Thoracic aorta (tissue), 2 donors: ENCODE measurements at regions not wholly inside any gene's neighbourhood (a gene's known extent, or its start where the extent isn't known, plus 50 kb on each side); places are given as distances from the start of the nearest gene placed in this dataset.
"Not testable (repeated sequence)": the region's sequence is repeated elsewhere in the genome, so short reads cannot be mapped to it uniquely, and the experiment has no call there.

Source experiments
- ATAC-seq: fragments of 150-250 bp; one replicate; pipeline ENCODE4 v1.8.0; 2017; ENCODE audit warnings: low read depth; ENCODE audit not compliant: insufficient number of reproducible peaks, low FRiP score
- DNase-seq: peaks from one replicate; pipeline ENCODE4 v3.0.0-alpha.2; 2020; ENCODE audit warnings: low spot score
- H3K27ac ChIP-seq, 2 donors: fragments of 200-600 bp; sonication (generic); 1 replicate in 1 of 2; 2 replicates in 1 of 2; pipeline ENCODE4 v1.5.1; 2016; ENCODE audit warnings: mild to moderate bottlenecking in 2 of 2, moderate library complexity in 2 of 2
- H3K27me3 ChIP-seq: fragments of 200-600 bp; sonication (generic); replicated peaks from 2 replicates; pipeline ENCODE4 v1.6.0; 2016; ENCODE audit warnings: mild to moderate bottlenecking; ENCODE audit not compliant: insufficient read depth
- H3K36me3 ChIP-seq: fragments of 200-600 bp; sonication (generic); one replicate; pipeline ENCODE4 v1.5.1; 2016
- H3K4me1 ChIP-seq, 2 donors: fragments of 200-600 bp; sonication (generic); 1 replicate in 1 of 2; 2 replicates in 1 of 2; pipeline versions ENCODE4 v1.5.1 to v1.6.0; 2016; ENCODE audit warnings: low read depth in 2 of 2, mild to moderate bottlenecking in 1 of 2; ENCODE audit not compliant: control insufficient read depth in 1 of 2
- H3K4me3 ChIP-seq: fragments of 200-600 bp; sonication (generic); 2 replicates; pipeline ENCODE4 v1.5.1; 2016; ENCODE audit warnings: mild to moderate bottlenecking
- H3K9me3 ChIP-seq: fragments of 200-600 bp; sonication (generic); 2 replicates; pipeline ENCODE4 v1.5.1; 2016
- CTCF ChIP-seq: fragments of 200-600 bp; sonication (generic); IDR thresholded peaks from one replicate; pipeline ENCODE4 v1.5.1; 2019; ENCODE audit warnings: antibody characterized with exemption

- DNase-seq (no peak), ATAC-seq (no peak)
- H3K36me3 ChIP-seq = no peaks in the 10 kb centered on the region
- H3K9me3 ChIP-seq = no peaks in the 10 kb centered on the region
- H3K27ac ChIP-seq = no peak overlapping the region
- no peak for TF ChIP-seq CTCF
- H3K4me3 ChIP-seq = no peak overlapping the region
- H3K27me3 ChIP-seq = no peaks in the 10 kb centered on the region
- H3K4me1 ChIP-seq = no peaks in the 10 kb centered on the region
These were observed 80.3 kb downstream of the ZFP36L2 start for GRCh38 chr2:43146083-43146482.

GRCh38 chr2:43144263-43144662 lies 82.1 kb downstream of the ZFP36L2 start:
- no peak for TF ChIP-seq CTCF
- Histone ChIP-seq H3K27me3 (no peaks in the 10 kb centered on the region), H3K36me3 (no peaks in the 10 kb centered on the region), H3K4me3 (no peak overlapping the region), H3K4me1 (no peaks in the 10 kb centered on the region), H3K27ac (no peak overlapping the region), H3K9me3 (no peaks in the 10 kb centered on the region)
- ATAC-seq (no peak), DNase-seq (no peak)

- no peaks in the 10 kb centered on the region for H3K9me3 ChIP-seq
- H3K36me3 ChIP-seq = no peaks in the 10 kb centered on the region
- no peak for DNase-seq
- no peak for ATAC-seq
- TF ChIP-seq CTCF = no peak
- H3K27me3 ChIP-seq = no peaks in the 10 kb centered on the region
- H3K4me1 ChIP-seq = no peaks in the 10 kb centered on the region
- no peak overlapping the region for H3K4me3 ChIP-seq
- H3K27ac ChIP-seq = no peak overlapping the region
These were observed 82.7 kb downstream of the ZFP36L2 start for GRCh38 chr2:43143756-43144155.

GRCh38 chr2:43142921-43143438 lies 83.4 kb downstream of the ZFP36L2 start:
- Histone ChIP-seq H3K4me1 (no peaks in the 10 kb centered on the region), H3K4me3 (no peak overlapping the region), H3K36me3 (no peaks in the 10 kb centered on the region), H3K27me3 (no peaks in the 10 kb centered on the region), H3K27ac (no peak overlapping the region), H3K9me3 (no peaks in the 10 kb centered on the region)
- TF ChIP-seq CTCF = no peak
- ATAC-seq (no peak), DNase-seq (no peak)

- not testable (repeated sequence) for H3K36me3 ChIP-seq, H3K4me1 ChIP-seq, ATAC-seq, H3K27ac ChIP-seq, H3K4me3 ChIP-seq, DNase-seq, H3K27me3 ChIP-seq, H3K9me3 ChIP-seq
These were observed 84.7 kb downstream of the ZFP36L2 start for GRCh38 chr2:43141636-43142151.

- peaks cover 0 to 3% of the 10 kb centered on the region in 2 donors for H3K4me1 ChIP-seq
- H3K36me3 ChIP-seq = no peaks in the 10 kb centered on the region
- no peak for TF ChIP-seq CTCF
- H3K27ac ChIP-seq = no peak overlapping the region
- H3K9me3 ChIP-seq = no peaks in the 10 kb centered on the region
- no peak for ATAC-seq
- no peak for DNase-seq
- no peaks in the 10 kb centered on the region for H3K27me3 ChIP-seq
- no peak overlapping the region for H3K4me3 ChIP-seq
These were observed 86.3 kb downstream of the ZFP36L2 start for GRCh38 chr2:43139996-43140621.
